HEK293T (cell line): ENCODE measurements at regions not wholly inside any gene's neighbourhood (a gene's known extent, or its start where the extent isn't known, plus 50 kb on each side); places are given as distances from the start of the nearest gene placed in this dataset.

Experiments
- ARNT ChIP-seq: fragments of 450-650 bp; IDR thresholded peaks from 2 replicates; pipeline ENCODE4 v1.6.1; 2017; ENCODE audit warnings: mild to moderate bottlenecking
- BHLHE40 ChIP-seq: fragments of 450-650 bp; IDR thresholded peaks from 2 replicates; pipeline ENCODE4 v1.6.1; 2016; ENCODE audit warnings: mild to moderate bottlenecking, moderate library complexity, borderline replicate concordance
- CTBP1 ChIP-seq: fragments of 450-650 bp; IDR thresholded peaks from 2 replicates; pipeline ENCODE4 v1.6.1; 2016; ENCODE audit warnings: borderline replicate concordance
- ELF4 ChIP-seq: fragments of 450-650 bp; IDR thresholded peaks from 2 replicates; pipeline ENCODE4 v1.6.1; 2017; ENCODE audit warnings: antibody characterized with exemption
- FOXA1 ChIP-seq: fragments of 450-650 bp; IDR thresholded peaks from 2 replicates; pipeline ENCODE4 v1.6.1; 2016; ENCODE audit warnings: mild to moderate bottlenecking
- FOXM1 ChIP-seq: fragments of 450-650 bp; IDR thresholded peaks from 2 replicates; pipeline ENCODE4 v1.6.1; 2017; ENCODE audit warnings: mild to moderate bottlenecking, borderline replicate concordance
- HDGF ChIP-seq: fragments of 450-650 bp; IDR thresholded peaks from 2 replicates; pipeline ENCODE4 v1.6.1; 2017; ENCODE audit warnings: antibody characterized with exemption, borderline replicate concordance
- L3MBTL2 ChIP-seq: fragments of 450-650 bp; conservative IDR thresholded peaks from 2 replicates; pipeline ENCODE4 v1.6.1; 2016; ENCODE audit warnings: mild to moderate bottlenecking
- SP1 ChIP-seq: fragments of 450-650 bp; IDR thresholded peaks from 2 replicates; pipeline ENCODE4 v1.6.1; 2017
- SUZ12 ChIP-seq: fragments of 450-650 bp; IDR thresholded peaks from 2 replicates; pipeline ENCODE4 v1.6.1; 2016; ENCODE audit warnings: mild to moderate bottlenecking
- ZNF384 ChIP-seq: fragments of 450-650 bp; IDR thresholded peaks from 2 replicates; pipeline ENCODE4 v1.6.1; 2016
- TF ChIP-seq, protein P1 (sequence below): fragments of 450-650 bp; IDR thresholded peaks from 2 replicates; pipeline ENCODE4 v1.6.1; 2016

DNA sequence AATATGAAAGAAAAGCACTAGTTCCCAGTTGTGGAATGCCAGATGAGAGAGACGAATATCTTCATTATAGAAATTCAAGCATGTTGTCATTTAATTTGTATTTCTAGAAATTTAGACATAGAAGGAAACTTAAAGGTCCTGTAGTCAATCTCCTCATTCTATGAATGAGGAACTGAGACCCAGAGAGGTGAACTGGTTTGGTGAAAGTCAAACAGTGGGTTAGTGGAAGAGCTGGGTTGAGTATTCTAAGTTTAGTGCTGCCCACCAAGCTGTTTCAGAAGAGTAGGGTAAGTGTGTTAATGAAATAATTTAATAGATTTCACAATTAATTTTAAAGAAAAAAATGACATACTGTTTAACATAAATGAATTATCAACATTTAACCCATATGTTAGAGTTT is 655.2 kb downstream of the FAM133A start:
- TF ChIP-seq SP1 (no peak), ZNF384 (no peak), ELF4 (no peak), BHLHE40 (no peak), SUZ12 (no peak), CTBP1 (no peak), L3MBTL2 (no peak), HDGF (no peak), ARNT (no peak), FOXM1 (no peak), FOXA1 (no peak)
- TF ChIP-seq, protein P1, sequence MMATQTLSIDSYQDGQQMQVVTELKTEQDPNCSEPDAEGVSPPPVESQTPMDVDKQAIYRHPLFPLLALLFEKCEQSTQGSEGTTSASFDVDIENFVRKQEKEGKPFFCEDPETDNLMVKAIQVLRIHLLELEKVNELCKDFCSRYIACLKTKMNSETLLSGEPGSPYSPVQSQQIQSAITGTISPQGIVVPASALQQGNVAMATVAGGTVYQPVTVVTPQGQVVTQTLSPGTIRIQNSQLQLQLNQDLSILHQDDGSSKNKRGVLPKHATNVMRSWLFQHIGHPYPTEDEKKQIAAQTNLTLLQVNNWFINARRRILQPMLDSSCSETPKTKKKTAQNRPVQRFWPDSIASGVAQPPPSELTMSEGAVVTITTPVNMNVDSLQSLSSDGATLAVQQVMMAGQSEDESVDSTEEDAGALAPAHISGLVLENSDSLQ = no peak
